SU-DHL-6 (cell line): ENCODE measurements at regions not wholly inside any gene's neighbourhood (a gene's known extent, or its start where the extent isn't known, plus 50 kb on each side); places are given as distances from the start of the nearest gene placed in this dataset.

Source experiments
- H2AFZ ChIP-seq: fragments of 200-600 bp; sonication (generic); 2 replicates; pipeline ENCODE4 v1.6.1; 2014; ENCODE audit warnings: low read depth, mild to moderate bottlenecking, moderate library complexity, mixed read lengths, antibody characterized with exemption, low read length; ENCODE audit not compliant: severe bottlenecking
- H3F3A ChIP-seq: fragments of 200-600 bp; shearing (Covaris generic); 2 replicates; pipeline ENCODE4 v1.6.0; 2016; ENCODE audit warnings: antibody characterized with exemption, mild to moderate bottlenecking; ENCODE audit not compliant: insufficient read depth
- H3K27ac ChIP-seq: fragments of 200-600 bp; sonication (generic); 2 replicates; pipeline ENCODE4 v1.5.1; 2016; ENCODE audit warnings: low read depth, mild to moderate bottlenecking, low read length, moderate library complexity, mixed read lengths
- H3K27me3 ChIP-seq: fragments of 200-600 bp; sonication (generic), shearing (Covaris generic); 2 replicates; pipeline ENCODE4 v1.6.0; 2014; ENCODE audit warnings: mild to moderate bottlenecking, low read length
- H3K36me3 ChIP-seq: fragments of 200-600 bp; sonication (generic); 2 replicates; pipeline ENCODE4 v1.6.1; 2014; ENCODE audit warnings: mild to moderate bottlenecking, low read length, mixed read lengths
- H3K4me2 ChIP-seq: fragments of 300-600, 200-600 bp; shearing (Covaris generic), sonication (generic); 2 replicates; pipeline ENCODE4 v1.6.0; 2014; ENCODE audit warnings: low read length, low read depth, mild to moderate bottlenecking; ENCODE audit not compliant: poor library complexity, severe bottlenecking
- H3K4me3 ChIP-seq: fragments of 200-600 bp; sonication (generic); 2 replicates; pipeline ENCODE4 v1.5.1; 2014; ENCODE audit warnings: antibody characterized with exemption, low read length, mild to moderate bottlenecking, mixed read lengths; ENCODE audit not compliant: insufficient read depth, poor library complexity, severe bottlenecking
- H3K79me2 ChIP-seq: fragments of 200-600 bp; sonication (generic); 2 replicates; pipeline ENCODE4 v1.6.1; 2014; ENCODE audit warnings: mild to moderate bottlenecking, low read length, moderate library complexity; ENCODE audit not compliant: insufficient read depth
- H3K9ac ChIP-seq: fragments of 200-600 bp; sonication (generic); 2 replicates; pipeline ENCODE4 v1.7.0; 2014; ENCODE audit warnings: mild to moderate bottlenecking, low read length
- H3K9me2 ChIP-seq: fragments of 200-600 bp; sonication (generic); replicated peaks from 2 replicates; pipeline ENCODE4 v1.6.1; 2014; ENCODE audit warnings: low read length; ENCODE audit not compliant: insufficient read depth
- H3K9me3 ChIP-seq: fragments of 200-600 bp; sonication (generic); 2 replicates; pipeline ENCODE4 v1.6.1; 2014; ENCODE audit warnings: low read length, mixed read lengths; ENCODE audit not compliant: insufficient read depth
- H4K20me1 ChIP-seq: fragments of 200-600 bp; sonication (generic); 2 replicates; pipeline ENCODE4 v1.6.1; 2014; ENCODE audit warnings: low read depth, mild to moderate bottlenecking, antibody characterized with exemption, low read length, moderate library complexity, mixed read lengths
- EZH2phosphoT487 ChIP-seq: fragments of 200-600 bp; sonication (generic), shearing (Covaris generic); conservative IDR thresholded peaks from 2 replicates; pipeline ENCODE4 v1.6.1; 2018; ENCODE audit warnings: mild to moderate bottlenecking, antibody characterized with exemption, low read length, moderate library complexity, mixed read lengths
- TF ChIP-seq, protein P1 (sequence below): fragments of 200-600 bp; sonication (generic); IDR thresholded peaks from one replicate; pipeline ENCODE4 v1.5.1; 2017; ENCODE audit warnings: antibody characterized with exemption, mild to moderate bottlenecking, low read length, moderate library complexity; ENCODE audit not compliant: insufficient read depth, poor library complexity, severe bottlenecking

GRCh38 chr14:97564334-97564733 is 767.2 kb downstream of the VRK1 start:
- Histone ChIP-seq H2AFZ (no peak overlapping the region), H3K9me2 (no peaks in the 10 kb centered on the region), H3K9me3 (no peaks in the 10 kb centered on the region), H3K27me3 (no peaks in the 10 kb centered on the region), H3K4me3 (no peak overlapping the region), H3K9ac (no peak overlapping the region), H3K4me2 (no peak overlapping the region), H3K36me3 (no peaks in the 10 kb centered on the region), H4K20me1 (no peaks in the 10 kb centered on the region), H3K79me2 (no peaks in the 10 kb centered on the region), H3F3A (no peaks in the 10 kb centered on the region), H3K27ac (no peak overlapping the region)
- no peak for TF ChIP-seq EZH2phosphoT487
- TF ChIP-seq, protein P1, sequence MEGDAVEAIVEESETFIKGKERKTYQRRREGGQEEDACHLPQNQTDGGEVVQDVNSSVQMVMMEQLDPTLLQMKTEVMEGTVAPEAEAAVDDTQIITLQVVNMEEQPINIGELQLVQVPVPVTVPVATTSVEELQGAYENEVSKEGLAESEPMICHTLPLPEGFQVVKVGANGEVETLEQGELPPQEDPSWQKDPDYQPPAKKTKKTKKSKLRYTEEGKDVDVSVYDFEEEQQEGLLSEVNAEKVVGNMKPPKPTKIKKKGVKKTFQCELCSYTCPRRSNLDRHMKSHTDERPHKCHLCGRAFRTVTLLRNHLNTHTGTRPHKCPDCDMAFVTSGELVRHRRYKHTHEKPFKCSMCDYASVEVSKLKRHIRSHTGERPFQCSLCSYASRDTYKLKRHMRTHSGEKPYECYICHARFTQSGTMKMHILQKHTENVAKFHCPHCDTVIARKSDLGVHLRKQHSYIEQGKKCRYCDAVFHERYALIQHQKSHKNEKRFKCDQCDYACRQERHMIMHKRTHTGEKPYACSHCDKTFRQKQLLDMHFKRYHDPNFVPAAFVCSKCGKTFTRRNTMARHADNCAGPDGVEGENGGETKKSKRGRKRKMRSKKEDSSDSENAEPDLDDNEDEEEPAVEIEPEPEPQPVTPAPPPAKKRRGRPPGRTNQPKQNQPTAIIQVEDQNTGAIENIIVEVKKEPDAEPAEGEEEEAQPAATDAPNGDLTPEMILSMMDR = no peak

DNA sequence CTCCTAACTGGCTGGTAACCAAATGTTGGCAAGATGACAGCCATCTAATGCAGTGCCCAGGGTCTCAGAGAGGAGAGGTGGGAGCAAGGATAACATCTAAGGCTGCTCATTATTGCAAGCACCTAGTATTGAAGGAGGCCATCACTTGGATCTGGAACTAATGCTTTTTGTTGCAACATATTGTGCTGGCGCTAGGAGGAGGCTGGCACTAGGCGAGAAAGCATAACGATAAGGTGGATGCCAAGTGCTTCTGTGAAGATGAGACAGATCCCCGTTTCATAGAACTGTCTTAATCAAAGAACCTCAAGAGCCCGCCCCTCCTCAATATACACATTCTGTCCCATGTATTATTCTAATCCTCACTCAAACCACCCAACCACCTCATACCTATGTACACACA is 774.0 kb downstream of the VRK1 start:
- TF ChIP-seq, protein P1 = no peak
- TF ChIP-seq EZH2phosphoT487 = no peak
- Histone ChIP-seq H3K9me3 (no peaks in the 10 kb centered on the region), H2AFZ (no peak overlapping the region), H3K36me3 (no peaks in the 10 kb centered on the region), H3K79me2 (no peaks in the 10 kb centered on the region), H4K20me1 (no peaks in the 10 kb centered on the region), H3K4me3 (no peak overlapping the region), H3K4me2 (no peak overlapping the region), H3K27me3 (no peaks in the 10 kb centered on the region), H3F3A (no peaks in the 10 kb centered on the region), H3K9ac (no peak overlapping the region), H3K9me2 (no peaks in the 10 kb centered on the region), H3K27ac (no peak overlapping the region)

DNA sequence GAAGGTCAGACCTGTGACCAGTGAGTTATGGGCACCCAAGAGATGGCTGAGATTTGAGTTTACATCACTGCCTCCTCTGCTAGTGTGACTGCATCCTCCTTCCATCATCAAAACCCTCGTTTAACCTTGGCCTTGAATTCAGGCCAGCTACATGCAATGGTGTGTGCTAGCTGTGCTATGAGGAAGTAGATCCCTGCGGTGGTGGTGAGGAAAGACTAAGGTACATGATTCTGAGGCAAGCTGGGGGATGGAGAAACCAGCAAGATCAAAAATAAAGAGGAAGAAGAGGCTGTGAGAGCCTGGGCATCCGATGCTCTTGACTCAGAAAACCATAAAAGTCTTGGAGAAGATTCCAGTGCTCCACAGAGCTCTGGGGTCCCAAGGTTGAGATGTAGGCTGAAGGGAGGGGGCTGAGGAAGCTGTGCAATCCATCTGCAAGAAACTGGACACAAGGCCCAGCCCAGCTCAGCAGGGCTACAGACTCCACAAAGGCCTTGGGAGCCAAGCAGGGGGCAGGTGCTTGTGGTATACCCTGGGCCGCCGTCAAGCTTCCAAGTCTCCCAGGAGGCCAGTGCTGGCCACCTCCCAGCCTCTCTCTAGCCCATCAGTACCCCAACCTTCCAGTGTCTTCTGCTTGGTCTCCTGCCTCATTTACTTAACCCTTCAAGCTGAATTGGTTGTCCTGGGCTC is 774.8 kb downstream of the VRK1 start:
- no peak overlapping the region for H3K27ac ChIP-seq
- no peaks in the 10 kb centered on the region for H3K27me3 ChIP-seq
- no peaks in the 10 kb centered on the region for H3K79me2 ChIP-seq
- H4K20me1 ChIP-seq = no peaks in the 10 kb centered on the region
- TF ChIP-seq, protein P1 = no peak
- TF ChIP-seq EZH2phosphoT487 = no peak
- no peaks in the 10 kb centered on the region for H3K9me2 ChIP-seq
- no peak overlapping the region for H2AFZ ChIP-seq
- no peak overlapping the region for H3K9ac ChIP-seq
- H3K4me3 ChIP-seq = no peak overlapping the region
- H3K4me2 ChIP-seq = no peak overlapping the region
- H3K36me3 ChIP-seq = no peaks in the 10 kb centered on the region
- H3F3A ChIP-seq = no peaks in the 10 kb centered on the region
- H3K9me3 ChIP-seq = no peaks in the 10 kb centered on the region
